Inferior parietal cortex (tissue), 1 donor: ENCODE measurements at regions not wholly inside any gene's neighbourhood (a gene's known extent, or its start where the extent isn't known, plus 50 kb on each side); places are given as distances from the start of the nearest gene placed in this dataset.

Source experiments
- DNase-seq: peaks from one replicate; pipeline ENCODE4 v3.0.0-alpha.2; 2016; ENCODE audit errors: extremely low spot score

DNA sequence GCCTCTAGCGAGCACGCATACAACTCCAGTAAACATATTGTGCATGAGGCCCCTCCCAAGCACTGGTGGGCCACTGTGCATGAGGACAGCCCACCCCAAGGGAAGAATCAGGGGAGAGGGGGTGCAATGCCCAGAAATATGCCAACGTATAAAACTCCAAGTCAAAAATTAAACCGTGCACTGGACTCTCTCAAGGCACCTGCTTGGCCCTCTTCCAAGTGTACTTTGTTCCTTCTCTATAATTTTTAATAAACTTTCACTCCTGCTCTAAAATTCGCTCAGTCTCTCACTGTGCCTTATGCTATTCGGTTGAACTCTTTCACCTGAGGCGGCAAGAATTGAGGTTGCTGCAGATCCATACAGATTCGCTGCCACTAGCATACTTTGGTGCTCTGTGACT lies 465.3 kb upstream of the TENM4 start:
- no peak for DNase-seq

DNA sequence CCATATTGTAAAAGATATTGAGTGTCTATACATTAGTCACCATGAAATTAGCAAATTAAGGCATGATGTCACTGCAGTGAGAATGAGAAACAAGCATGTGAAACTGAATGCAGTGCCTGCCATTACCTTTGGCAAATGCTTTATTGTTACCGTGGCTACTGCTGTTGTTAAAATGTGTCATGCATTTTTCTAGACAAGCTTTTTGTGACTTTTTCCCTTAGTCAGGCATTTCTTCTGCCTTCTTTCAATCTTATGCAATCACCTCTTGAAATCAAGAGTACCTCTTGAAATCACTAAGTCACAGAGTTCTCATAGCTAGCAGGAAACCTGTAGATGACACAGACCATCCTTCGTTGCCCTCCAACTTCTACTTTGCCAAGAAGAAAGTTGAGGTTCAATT lies 461.7 kb upstream of the TENM4 start:
- DNase-seq = no peak

DNA sequence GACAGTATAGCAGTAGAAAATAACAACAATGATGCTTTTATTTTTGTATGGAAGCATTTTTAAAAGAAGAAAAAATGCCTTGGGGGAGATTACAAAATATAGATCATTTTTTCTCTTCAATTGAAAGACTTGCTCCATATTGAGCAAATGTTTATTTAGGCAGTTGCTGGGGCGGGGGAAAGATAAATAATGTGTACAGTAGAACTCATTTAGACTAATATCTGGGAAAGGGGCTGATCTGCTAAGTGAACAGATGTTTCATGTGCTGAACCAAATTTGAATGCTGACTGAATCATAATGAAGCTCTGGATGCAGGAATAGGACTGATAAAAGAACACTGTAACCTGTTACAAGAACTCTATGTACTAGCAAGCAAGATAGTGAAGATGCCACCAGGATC lies 457.1 kb upstream of the TENM4 start:
- no peak for DNase-seq

DNA sequence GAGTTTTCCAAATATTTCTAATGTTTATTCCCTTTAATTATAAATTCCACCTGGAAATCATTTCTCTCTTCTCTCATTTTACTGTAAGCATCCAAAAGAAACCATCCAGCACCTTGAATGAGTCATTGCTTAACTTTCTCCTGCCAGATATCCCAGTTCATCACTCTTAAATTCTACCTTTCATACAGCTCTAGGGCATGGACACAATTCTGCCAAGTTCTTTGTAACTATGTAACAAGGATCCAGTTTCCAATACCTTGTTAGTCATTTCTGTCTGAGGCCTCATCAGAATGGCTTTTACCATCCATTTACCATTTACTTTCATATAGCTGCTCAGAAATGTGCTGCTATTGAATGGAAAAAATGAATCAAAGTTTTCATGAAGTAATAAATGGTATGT lies 455.4 kb upstream of the TENM4 start:
- no peak for DNase-seq

DNA sequence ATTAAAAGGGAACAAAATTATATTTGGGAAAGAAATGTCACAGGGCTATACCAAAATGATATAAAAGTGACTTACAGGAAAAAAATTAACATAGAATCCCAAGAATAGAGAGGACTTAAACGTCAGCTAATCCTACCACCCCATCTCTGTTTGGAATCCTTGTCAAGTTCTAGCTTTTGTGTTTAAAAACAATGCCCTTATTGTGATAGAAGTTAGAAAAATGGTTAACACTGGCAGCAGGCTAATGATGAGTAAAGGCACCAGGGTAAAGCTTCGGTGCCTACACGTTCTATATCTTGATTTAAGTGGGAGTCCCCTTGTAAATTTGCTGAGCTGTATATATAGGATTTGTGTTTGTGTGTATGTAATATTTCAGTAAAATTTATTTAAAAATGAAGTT lies 453.3 kb upstream of the TENM4 start:
- DNase-seq = no peak

DNA sequence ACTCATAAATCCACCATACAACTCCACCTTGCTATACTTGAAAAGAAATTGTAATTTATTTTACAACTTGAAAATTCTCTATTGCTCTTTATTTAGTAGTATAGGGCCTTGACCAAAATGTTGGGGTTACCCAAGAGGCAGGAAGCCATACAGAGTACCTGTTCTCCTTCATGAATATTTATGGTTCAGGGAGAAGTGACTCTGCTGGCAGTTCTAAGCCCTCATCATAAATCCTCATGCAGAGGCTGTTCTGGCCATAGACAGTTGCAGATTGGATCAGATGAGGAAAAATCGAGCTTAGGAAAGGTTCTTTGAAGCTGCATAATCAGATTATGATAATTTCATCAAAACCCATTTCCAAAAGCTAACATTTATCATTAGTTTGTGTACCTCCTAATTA lies 449.4 kb upstream of the TENM4 start:
- DNase-seq = no peak

DNA sequence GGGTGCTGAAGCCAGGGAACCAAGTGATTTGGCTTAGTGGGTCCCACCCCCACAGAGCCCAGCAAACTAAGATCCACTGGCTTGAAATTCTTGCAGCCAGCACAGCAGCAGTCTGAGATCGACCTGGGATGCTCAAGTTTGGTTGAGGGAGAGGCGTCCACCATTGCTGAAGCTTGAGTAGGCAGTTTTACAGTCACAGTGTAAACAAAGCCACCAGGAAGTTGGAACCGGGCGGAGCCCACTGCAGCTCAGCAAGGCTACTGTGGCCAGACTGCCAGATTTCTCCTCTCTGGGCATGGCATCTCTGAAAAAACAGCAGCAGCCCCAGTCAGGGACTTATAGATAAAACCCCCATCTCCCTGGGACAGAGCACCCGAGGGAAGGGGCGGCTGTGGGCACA lies 424.1 kb upstream of the TENM4 start:
- DNase-seq = no peak

DNA sequence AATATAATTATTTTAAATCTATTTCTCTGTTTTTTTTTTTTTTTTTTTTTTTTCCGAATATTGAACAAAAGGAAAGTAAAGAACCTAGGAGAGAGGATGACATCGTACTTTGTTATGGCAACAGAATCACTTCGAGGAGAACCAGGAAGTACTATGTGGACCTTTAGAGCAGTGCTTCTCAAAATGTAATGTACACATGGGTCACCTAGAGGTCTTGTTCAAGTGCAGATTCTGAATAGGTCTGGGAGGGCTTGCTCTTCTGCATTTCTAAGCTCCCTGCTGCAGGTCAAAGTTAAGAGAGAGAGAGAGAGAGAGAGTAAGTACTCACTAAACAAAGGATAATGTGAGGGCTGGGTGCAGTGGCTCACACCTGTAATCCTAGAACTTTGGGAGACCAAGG lies 419.5 kb upstream of the TENM4 start:
- no peak for DNase-seq

DNA sequence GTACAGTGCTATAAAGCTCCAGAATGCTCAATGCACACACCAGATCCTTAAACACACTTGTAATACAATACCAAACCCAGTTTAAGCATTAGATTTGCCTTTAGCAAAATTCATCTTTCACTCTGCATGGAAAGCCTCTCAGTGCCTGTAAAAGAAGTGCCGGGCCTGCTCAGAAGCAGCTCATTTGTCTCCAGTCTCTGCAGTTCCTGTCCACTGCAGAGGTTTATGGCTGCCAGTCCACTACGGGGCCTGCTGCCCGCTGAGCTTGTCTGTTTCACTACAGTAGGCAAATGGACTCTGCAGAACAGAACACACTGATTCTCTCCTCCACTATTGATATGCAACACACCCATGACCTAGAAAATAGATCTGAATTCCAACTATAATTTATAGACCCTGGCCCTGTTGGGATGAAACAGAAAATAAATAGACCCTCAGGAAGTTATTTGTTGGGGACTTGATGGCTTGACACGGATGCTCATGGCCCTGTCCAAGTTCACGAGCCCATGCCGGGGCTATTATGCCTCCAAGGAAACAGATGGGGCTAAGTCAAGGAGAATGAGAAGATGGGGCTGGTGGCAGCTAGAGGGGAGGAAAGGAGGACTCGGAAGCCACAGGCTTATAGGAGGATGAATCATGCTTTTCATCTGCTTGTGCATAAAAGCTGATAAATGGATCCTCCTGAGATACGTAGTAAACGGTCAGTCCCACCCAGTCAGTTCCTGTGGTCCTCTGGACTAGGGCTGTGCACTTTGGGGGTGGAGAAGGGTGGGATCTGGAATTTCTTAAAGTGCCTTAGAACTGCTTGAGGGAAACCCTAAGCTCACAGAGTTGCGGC lies 416.8 kb upstream of the TENM4 start:
- no peak for DNase-seq

DNA sequence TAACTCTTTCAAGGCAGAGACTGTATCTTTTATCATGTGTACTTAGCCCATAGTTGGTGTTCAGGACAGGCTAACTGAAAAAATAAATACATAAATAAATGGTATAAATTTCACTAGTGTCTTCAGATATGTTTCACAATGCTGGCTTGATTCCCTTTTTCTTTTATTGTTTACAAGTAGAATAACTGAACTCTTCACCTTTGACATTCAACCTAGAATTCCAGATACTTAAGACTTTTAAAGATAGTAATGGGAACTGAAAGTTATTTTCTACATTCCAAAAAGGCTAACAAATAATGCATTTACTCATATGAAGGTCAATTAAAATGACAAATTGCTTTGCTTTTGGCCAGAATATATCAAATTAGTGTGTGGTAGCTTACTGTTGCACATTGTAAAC lies 411.3 kb upstream of the TENM4 start:
- DNase-seq = no peak

DNA sequence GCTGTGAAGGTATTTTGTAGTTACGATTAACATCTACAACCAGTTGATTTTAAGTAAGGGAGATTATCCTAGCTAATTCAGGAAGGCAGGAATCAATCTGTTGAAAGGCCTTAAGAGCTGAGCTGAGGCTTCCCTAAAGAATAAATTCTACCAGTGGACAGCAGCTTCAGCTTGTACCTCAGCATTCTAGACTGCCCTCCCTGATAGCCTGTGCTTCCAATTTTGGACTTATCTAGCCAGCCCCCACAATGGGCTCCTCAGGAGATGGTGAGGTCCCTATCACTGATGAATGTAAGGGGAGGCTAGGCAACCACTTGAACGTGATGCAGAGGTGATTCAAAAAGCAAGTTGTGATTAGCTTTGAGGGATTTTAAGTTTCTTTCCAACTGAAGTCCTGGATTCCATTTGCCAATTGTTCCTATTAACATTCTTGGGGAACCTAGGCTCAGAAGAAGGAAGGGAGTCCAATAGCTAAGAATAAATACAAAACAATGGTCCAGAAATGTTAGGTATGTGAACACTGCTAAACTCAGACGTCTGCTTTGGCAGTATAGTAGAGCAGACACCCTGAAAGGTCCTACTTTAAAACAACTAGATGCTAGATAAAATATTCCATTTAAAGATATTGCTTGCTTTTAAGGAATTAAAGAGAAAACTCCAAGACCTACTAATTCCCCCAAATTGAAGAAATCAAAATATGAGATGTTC lies 404.3 kb upstream of the TENM4 start:
- DNase-seq = no peak

DNA sequence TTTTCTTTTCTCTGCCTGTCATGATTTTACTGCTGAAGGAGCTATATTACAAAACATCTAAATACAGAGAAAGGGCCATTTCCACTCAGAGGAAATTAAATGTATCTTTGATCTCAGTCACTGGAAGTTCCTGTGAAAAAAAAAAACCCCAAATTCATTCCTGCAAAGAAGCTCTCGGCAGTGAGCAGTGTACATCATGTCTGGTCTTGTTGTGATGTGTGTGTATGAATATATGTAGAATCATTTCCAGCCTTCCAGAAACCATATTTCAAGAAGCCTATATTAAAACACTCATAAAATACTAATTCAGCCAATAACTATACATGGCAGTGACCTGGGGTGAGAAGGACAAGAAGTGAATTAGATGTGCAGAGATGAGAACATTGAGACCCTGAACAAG lies 393.2 kb upstream of the TENM4 start:
- DNase-seq = no peak

DNA sequence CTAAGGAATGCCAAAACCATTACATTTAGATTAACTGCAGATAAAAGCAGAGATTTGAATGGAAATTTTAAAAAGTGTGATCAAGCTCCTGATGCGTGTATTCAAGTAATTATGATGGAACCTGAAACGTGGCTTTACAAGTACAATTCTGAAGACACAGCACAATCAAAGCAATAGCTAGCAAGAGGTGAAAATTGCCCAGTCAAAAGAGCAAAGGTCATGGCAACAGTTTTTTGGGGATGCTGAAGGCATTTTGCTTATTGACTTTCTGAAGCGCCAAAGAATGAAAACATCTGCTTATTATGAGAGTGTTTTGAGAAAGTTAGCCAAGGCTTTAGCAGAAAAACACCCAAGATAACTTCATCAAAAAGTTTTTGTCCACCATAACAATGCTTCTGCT lies 389.6 kb upstream of the TENM4 start:
- DNase-seq = no peak

DNA sequence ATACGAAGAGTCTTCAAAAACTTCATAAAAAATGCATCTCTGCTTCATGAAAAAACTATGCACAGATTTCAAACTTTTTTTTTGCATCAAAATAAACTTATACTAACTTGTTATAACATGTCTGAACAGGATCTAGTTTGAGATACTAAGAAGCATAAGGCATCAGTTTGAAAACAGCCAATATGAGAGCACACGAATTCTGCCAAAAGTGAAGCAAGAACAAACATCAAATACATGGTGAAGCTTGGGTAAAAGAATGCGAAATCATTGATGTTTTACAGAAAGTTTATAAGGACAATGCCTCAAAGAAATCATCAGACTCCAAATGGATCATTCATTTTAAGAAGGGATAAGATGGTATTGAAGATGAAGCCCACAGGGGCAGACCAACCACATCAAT lies 389.1 kb upstream of the TENM4 start:
- DNase-seq = no peak

DNA sequence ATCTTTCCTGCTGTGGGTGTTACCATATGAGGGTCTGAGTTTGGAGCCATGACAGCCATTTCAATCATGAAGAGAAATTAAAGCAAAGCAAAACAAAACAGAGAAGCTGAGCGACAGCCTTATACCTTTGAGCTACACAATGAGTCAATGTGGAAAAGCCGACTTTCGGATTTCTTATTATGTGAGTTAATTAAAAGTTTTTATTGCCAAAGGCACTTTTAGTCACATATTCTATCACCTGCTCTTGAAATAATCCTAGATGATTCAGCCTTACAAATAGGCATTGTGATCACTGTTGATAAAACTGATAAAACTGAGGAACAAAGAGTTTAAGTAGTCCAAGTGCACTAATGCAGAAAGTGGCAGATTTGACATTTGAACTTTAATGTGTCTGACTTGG lies 381.9 kb upstream of the TENM4 start:
- no peak for DNase-seq

DNA sequence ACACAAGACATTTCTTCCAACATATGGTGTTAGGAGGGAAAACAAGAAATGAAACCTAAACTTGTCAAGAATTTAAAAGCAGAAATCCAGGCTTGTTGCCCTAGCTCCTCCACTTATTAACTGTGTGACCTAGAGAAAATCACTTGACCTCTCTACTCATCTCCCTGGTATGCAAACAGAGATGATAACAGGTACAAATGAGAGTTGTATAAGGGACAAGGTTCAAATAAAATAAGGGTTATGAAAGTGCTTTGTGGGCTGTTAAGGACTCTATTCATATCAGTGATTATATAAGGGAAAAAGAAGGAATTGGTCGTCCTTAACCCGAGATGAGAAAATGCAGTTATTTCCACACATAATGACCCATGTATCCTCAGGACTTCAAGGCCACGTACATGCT lies 372.7 kb upstream of the TENM4 start:
- DNase-seq = no peak

DNA sequence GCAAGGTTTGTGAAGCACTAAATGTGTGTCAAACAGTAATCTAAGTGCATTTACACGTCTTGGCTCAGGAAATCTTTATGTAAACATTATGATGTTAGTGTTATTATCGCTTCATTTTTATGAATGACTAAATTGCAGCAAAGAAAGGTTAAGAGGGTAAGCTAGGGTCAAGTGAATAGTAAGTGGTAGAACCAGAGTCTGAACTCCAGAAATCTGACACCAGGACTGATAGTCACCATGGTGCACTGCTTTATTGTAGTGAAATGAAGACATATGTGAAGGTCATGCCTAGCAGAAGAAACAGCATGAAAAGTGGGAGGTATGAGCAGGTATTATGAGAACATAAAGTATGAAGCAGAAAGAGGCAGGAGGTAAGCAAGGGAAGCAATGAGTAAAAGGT lies 368.7 kb upstream of the TENM4 start:
- no peak for DNase-seq

DNA sequence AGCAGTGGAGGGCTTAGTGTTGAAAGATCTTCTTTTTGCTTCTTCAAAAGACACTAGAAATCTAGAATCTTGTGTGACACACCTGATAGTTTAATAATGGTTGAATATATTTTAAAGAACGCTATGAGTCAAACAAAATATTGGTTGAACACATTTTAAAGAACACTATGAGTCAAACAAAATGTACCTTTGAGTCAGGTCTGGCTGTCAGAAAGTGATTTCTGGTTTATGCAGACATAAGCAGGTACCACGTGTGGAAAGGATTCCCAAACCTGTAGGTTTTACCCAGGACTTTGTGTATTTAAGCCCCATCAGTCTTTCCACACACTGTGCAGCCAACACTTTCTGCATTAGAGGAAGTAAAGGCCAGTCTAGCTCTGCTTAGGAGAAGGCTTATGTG lies 366.7 kb upstream of the TENM4 start:
- no peak for DNase-seq

DNA sequence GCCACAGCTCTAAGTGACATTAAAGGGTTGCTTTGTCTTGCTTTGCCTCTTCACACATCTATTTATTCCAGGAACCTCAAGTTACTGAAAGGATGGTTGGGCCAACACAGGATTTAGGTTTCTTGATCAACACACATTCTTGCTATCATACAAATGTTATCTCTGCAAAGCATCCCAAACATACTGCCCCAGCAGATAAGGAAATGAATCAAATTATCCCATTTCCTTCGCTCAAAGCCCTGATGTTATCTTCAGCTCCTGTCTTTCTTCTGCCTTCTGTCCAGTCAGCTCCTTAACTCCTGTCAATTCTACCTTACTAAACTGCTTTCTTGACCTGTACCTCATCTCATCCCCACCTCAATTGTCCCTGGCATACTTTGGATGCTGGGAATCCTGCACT lies 355.9 kb upstream of the TENM4 start:
- no peak for DNase-seq

DNA sequence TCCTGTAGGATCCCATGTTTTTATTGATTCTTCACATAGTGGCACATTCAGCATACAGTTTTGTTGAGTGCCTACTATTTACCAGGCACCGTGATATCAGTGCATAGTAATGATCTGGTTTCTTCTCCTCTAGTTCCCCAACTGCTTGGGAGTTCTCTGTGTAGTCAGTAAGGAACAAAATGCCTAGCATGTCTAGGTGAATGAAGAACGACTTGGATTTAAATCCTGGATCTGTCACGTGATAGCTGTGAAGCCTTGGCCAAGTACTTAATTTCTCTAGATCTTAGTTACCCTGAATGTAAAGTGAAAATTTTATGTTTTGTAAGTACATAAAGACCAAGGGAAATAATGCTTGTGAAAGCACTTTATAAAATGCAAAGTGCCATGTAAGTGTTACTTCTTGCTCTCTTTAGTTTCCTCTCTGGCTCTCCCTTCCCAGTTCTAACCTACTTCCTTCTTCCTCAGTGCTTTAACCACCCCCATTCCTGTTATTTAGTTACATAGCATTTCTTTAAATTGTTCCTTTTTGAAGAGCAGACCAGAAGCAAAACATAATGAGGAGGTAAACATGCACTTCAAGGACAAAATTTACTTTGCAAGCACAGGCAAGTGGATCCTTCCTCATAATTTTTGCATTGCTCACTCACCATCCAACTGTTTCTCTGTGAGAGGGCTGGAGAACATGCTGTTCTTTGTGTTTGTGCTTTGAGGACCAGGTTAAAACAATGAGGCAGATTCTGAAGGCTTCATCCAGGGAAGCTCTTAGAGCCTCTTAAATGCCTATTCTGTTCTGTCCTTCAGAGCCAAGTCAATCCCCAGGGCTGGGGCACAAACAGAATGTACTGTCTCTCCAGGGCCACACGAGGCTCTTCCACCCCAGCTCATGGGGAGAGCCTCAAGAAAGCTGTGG lies 353.9 kb upstream of the TENM4 start:
- DNase-seq = no peak

DNA sequence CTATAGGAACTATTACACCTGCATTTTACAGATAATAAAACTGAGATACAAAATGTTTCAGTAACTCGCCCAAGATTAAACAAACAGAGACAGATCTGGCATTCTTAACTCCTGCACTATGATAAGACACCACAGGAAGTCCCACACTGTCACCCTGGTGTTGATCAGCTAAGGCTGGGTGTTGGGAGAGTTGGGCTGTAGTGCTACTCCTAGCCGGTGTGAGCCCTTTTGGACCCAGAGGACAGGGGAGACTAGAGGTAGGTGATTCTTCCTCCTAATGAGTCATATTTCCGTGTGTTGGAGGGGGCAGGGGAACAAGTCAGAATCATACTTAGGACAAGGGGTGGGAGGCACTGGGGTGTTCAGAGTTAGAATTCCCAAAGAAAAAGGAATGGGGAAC lies 353.2 kb upstream of the TENM4 start:
- no peak for DNase-seq

DNA sequence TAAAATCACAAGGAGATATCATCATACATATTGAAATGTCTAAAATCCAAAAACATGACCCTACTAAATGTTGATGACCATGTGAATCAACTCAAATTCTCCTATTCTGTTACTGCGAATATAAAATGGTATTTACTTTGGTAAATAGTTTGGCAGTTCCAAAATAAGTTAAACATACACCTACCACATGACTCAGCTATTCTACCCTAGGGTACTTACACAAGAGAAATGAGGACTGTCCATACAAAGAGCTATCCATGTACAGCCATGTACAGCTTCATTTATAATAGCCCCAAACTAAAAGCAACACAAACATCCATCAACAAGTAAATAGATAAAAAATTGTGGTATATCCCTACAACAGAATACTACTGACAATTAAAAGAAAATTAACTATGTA lies 346.1 kb upstream of the TENM4 start:
- no peak for DNase-seq

DNA sequence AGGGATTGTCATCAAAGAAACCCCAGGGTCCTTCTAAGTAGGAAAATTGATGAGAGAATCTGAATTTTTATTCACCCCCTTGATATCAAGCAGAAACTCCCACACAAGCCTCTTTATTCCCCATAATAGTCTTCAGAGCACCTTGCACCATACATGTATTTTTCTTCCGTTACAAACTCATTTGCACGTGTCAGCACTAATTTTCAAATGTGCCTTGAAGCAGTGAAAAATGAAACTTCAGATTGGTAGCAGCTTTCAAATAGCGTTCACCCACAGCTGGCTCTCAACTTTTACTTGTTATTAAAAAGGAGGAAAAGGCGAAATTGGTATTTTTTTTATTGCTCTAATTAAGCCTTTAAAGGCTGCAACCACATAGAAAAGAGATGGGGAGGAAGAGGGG lies 343.0 kb upstream of the TENM4 start:
- DNase-seq = no peak
